Neural crest cell (in vitro differentiated cells): ENCODE measurements at regions not wholly inside any gene's neighbourhood (a gene's known extent, or its start where the extent isn't known, plus 50 kb on each side); places are given as distances from the start of the nearest gene placed in this dataset.
"Not testable (repeated sequence)": the region's sequence is repeated elsewhere in the genome, so short reads cannot be mapped to it uniquely, and the experiment has no call there.

ENCODE experiments used
- DNase-seq: peaks from one replicate; pipeline ENCODE4 v3.0.0; 2021; ENCODE audit warnings: low read depth, mixed read lengths, low spot score
- H3K27ac Mint-ChIP-seq: one replicate; pipeline ENCODE4 v1.8.0; 2021; ENCODE audit warnings: mild to moderate bottlenecking, mixed read lengths; ENCODE audit not compliant: unreplicated experiment
- H3K27me3 Mint-ChIP-seq: 2 replicates; pipeline ENCODE4 v1.8.0; 2021; ENCODE audit warnings: low read depth, mild to moderate bottlenecking, mixed read lengths
- H3K36me3 Mint-ChIP-seq: 2 replicates; pipeline ENCODE4 v1.8.0; 2021; ENCODE audit warnings: low read depth, mild to moderate bottlenecking, mixed read lengths
- H3K4me1 Mint-ChIP-seq: 2 replicates; pipeline ENCODE4 v1.8.0; 2021; ENCODE audit warnings: mixed read lengths
- H3K4me3 Mint-ChIP-seq: one replicate; pipeline ENCODE4 v1.8.0; 2021; ENCODE audit warnings: mild to moderate bottlenecking, mixed read lengths
- H3K9me3 Mint-ChIP-seq: 2 replicates; pipeline ENCODE4 v1.8.0; 2021; ENCODE audit warnings: mixed read lengths
- CTCF ChIP-seq: fragments of 200-600 bp; sonication (generic); conservative IDR thresholded peaks from 2 replicates; pipeline ENCODE4 v1.5.0; 2021; ENCODE audit warnings: antibody characterized with exemption, mild to moderate bottlenecking

- Mint-ChIP-seq H3K4me1 (peaks cover 4% of the 10 kb centered on the region), H3K9me3 (no peaks in the 10 kb centered on the region), H3K27ac (no peak overlapping the region), H3K36me3 (no peaks in the 10 kb centered on the region), H3K27me3 (no peaks in the 10 kb centered on the region), H3K4me3 (no peak overlapping the region)
- TF ChIP-seq CTCF: no peak
- no peak for DNase-seq
Observed at GRCh38 chr3:72515281-72515680, 333.0 kb downstream of the SHQ1 start.

DNA sequence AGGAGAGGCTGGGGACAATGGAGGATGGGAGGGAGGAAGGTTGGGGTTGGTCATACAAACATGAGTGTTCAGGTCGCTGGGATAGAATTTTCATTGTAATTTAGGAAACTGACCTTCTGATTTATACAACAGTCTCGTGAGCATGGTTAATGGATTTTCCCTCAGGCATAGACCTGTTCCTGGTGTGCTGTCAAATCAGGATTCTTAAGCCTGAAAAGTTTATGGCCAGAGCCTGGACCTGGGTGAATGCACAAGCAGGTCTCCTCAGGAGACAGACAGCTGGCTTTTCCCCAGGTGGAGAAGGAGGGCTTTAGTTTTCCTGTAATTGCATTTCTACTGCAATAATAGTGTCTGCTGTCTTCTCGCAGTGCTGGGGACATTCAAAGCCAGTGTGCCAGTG, 338.0 kb downstream of the SHQ1 start:
- no peak for TF ChIP-seq CTCF
- DNase-seq: no peak
- H3K4me1 Mint-ChIP-seq: peaks cover 22% of the 10 kb centered on the region
- H3K27ac Mint-ChIP-seq: no peak overlapping the region
- H3K27me3 Mint-ChIP-seq: peaks cover 2% of the 10 kb centered on the region
- H3K36me3 Mint-ChIP-seq: no peaks in the 10 kb centered on the region
- no peak overlapping the region for H3K4me3 Mint-ChIP-seq
- H3K9me3 Mint-ChIP-seq: no peaks in the 10 kb centered on the region

DNA sequence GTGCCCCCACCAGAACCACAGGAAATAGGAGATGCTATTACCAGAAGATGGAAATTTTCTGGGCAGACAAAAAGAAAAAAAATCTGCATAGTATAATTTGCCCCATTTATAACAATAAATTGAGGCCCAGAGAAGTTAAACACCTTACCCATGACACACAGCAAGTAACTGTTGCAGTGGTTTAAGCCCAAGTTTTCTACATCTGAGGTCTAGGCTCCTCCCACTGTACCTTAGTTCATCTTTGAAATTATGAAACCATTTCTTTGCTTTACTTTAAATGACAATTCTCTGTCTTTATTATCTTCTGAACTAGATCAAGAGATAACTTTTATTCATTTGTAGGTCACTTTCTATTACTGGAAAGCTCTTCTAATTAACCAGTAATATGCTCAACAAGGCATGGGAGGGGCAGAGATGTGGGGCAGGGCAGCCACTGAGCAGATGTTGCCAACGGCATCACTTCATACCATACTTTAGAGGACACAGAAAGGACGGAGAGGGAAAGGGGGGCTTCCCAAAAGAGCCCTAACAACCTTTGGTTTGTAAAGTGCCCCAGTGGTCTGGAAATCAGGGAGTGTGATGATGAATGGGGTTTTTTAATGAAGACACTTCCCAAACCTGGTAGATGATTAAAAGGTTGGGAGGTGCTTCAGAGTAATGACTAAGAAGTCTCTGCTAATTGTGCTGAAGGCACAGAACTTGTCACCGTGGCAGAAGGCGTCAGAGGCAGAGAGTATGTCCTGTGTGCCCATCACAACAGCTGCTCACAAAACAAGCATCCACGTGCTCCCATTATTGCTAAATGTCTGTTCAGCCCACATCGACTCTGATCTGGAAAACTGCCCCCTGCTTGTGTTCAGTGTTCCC, 342.5 kb downstream of the SHQ1 start:
- DNase-seq: no peak
- H3K4me1 Mint-ChIP-seq: peaks cover 28% of the 10 kb centered on the region
- H3K27me3 Mint-ChIP-seq: peaks cover 5% of the 10 kb centered on the region
- H3K9me3 Mint-ChIP-seq: no peaks in the 10 kb centered on the region
- no peaks in the 10 kb centered on the region for H3K36me3 Mint-ChIP-seq
- H3K27ac Mint-ChIP-seq: peak overlapping the region; percentile 46
- no peak for TF ChIP-seq CTCF
- H3K4me3 Mint-ChIP-seq: no peak overlapping the region

GRCh38 chr3:72497501-72497900, 350.7 kb downstream of the SHQ1 start:
- not testable (repeated sequence) for H3K9me3 Mint-ChIP-seq, H3K27ac Mint-ChIP-seq, H3K4me1 Mint-ChIP-seq

GRCh38 chr3:72496051-72496670, 352.1 kb downstream of the SHQ1 start:
- Mint-ChIP-seq H3K4me3 (no peak overlapping the region), H3K9me3 (peaks cover 5% of the 10 kb centered on the region), H3K27ac (no peak overlapping the region), H3K4me1 (peaks cover 9% of the 10 kb centered on the region), H3K36me3 (no peaks in the 10 kb centered on the region), H3K27me3 (no peaks in the 10 kb centered on the region)
- TF ChIP-seq CTCF: no peak
- DNase-seq: no peak

More at GRCh38 chr3:72497501-72497900, 350.7 kb downstream of the SHQ1 start:
- not testable (repeated sequence) for DNase-seq, H3K4me3 Mint-ChIP-seq, H3K27me3 Mint-ChIP-seq, H3K36me3 Mint-ChIP-seq

GRCh38 chr3:72494626-72495025, 353.6 kb downstream of the SHQ1 start:
- Mint-ChIP-seq H3K9me3 (peaks cover 5% of the 10 kb centered on the region), H3K4me3 (no peak overlapping the region), H3K4me1 (peaks cover 24% of the 10 kb centered on the region), H3K27me3 (no peaks in the 10 kb centered on the region), H3K36me3 (no peaks in the 10 kb centered on the region), H3K27ac (no peak overlapping the region)
- DNase-seq: no peak
- TF ChIP-seq CTCF: no peak
